ENCODE measurements at regions not wholly inside any gene's neighbourhood (a gene's known extent, or its start where the extent isn't known, plus 50 kb on each side); places are given as distances from the start of the nearest gene placed in this dataset.

DNA sequence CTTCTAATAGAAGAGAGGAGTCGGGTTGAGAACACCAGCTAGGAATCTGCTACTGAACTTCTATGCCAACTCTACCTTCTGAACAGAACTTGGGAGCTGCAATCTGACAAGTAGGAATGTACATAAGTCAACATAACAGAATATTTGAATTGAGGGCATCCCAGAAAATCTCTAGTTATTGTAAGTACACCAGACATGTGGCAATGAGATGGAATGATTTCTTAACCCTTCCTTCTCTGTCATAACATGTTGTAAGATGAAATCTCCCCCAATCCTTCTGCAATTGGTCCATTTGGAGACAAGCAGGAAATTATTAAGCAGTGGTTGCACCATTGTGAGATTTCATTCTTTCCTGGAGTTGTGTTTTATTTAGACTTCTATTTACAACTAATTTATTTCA lies 68.7 kb upstream of the TMPO start:
- no peak for DNase-seq

DNA sequence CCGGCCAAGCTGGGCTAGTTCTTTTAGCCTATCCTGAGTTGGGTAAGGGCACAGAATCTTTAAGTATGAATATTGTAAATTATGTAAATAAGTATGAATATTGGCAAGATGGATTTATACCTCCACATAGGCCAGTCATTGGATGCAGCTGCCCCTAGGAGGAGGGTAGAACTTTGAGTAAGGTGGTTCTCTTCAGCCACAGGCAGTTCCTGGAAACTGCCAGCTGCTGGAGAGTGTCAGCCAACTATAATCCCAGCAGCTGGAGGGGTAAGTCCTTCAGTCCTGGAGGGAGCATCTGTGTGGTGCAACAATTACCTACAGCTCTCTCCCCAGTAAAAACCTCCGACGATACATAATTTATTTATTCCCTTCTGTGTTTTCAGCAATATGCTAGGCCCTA lies 65.8 kb upstream of the TMPO start:
- DNase-seq: no peak

DNA sequence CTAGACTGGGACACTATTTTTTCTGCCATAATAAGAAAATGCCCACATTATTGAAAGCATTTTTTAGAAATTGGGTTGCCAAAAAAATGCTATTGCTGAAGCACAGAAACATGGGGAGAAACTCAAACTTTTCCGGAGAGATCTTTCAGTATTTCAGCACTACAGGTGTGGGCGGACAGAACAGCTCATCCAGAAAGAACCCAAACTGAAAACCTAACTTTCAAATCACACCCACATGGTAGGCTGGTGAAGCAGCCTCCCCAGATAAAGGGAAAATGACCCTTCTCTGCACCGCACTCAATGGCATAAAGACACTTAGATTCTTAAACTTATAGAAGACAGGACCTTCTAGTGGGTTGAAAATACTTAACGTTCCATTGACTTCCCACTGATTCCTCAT lies 62.3 kb upstream of the TMPO start:
- DNase-seq: no peak

DNA sequence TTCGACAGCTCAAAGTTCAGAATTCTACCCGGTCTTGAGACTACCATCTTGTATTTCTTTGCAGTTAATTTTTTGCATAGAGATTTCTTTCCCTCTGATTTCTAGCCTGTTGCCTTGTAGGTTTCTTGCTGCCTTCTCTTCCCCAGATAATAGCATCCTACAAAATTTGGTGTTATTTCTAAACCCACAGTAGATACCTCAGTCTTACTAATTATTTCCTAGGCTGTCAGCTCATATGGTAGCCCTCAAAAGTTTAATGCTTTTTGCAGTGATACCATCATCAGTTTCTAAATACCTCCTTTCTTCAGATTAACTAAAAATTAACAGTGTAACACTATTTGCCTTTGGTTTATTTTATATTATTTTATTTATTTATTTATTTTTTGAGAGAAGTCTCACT lies 61.9 kb upstream of the TMPO start:
- DNase-seq: no peak

DNA sequence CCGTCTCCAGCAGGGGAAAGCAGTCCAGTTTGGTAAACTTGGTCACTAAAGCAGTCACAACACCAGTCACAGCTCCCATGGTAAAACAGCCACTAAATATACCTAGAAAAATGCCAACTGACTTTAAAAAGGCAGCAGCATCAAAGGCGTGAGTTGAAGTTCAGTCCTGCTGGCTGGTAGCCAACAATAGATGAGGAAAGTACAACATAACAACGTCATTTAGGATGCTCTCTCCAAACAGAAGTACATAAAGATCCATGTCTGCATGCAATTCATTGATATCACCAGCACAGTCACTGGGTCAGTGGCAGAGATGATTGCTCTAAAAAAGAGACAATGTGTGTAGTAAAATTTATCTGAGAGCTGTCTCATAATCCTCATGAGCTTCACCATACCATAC lies 59.3 kb upstream of the TMPO start:
- DNase-seq: no peak

DNA sequence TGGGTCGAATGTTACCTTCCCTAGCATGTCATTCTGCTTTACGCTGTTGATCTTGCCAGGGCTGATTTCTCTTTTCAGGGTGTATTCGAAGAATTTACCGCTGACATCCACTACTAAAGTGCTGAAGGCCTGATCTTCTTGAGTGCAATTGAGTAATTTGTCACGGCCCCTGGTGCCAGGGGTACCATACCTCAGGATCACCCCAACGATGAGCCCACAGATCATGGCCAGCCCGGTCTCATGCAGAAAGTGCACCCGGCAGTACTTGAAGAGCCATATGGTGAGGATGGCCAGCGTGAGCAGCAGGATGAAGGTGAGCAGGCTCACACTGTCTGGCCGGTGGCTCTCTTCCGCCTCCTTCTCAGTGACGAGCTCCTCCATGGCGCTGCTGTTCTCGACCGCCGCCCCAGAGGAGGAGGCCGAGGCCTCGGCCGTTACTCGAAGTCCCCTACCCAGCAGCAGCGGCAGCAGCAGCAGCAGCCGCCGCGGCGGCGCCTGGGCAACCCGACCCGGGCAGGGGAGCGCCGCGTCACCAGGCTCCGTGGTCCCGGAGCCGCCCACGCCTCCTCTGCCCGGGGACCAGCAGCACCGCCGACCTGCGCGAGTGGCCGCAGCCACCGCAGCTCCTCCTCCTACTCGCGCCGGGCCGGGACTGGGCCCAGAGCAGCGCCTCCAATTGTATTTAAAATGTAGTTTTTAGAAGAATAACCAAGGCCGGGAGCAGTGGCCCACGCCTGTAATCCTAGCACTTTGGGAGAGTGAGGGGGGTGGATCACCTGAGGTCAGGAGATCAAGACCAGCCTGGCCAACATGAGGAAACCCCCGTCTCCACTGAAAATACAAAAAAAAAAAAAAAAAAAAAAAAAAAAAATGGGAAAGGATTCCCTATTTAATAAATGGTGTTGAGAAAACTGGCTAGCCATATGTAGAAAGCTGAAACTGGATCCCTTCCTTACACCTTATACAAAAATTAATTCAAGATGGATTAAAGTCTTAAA lies 58.5 kb upstream of the TMPO start:
- no peak for DNase-seq

DNA sequence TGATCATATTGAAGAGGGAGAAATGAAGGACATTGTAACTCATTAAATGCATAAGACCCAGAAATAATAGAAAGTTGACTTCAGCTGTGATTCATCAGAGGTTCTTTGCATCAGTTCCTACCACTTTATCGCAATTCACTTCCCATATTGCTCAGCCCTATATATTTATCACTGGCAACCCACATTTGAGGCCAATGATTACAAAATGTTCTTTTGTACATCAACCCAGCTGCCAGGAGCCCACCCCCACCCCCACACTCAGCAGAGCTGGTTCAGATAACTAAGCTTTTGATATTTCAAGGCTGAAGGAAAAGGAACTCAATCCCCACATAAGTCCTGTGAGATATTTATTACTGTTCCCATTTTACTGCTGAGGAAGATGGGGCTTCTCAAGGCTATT lies 51.2 kb upstream of the TMPO start:
- no peak for DNase-seq

GRCh38 chr12:98465505-98465904 lies 49.9 kb upstream of the TMPO start:
- no peak for DNase-seq

Measured in NCI-H1105 (cell line).